GM12878 (cell line): ENCODE measurements at regions not wholly inside any gene's neighbourhood (a gene's known extent, or its start where the extent isn't known, plus 50 kb on each side); places are given as distances from the start of the nearest gene placed in this dataset.

Experiments used
- ATAC-seq: fragments of 200-7000 bp; cut with Tn5 transposase; 3 replicates; pipeline ENCODE4 v1.9.1; 2020; ENCODE audit warnings: mild to moderate bottlenecking, moderate library complexity
- BruUV-seq: library from RNA; stranded (reverse); fragments of 400-500 nt; replicated peaks from 2 replicates; lab custom pipeline; 2021; lab: Mats Ljungman, UMichigan
- CTCF ChIA-PET: fragments of 300-600 bp; sonication (Branson Sonifier 250); formaldehyde crosslinking; extraction: SDS; loops from one replicate; lab custom pipeline; 2021; ENCODE audit warnings: inconsistent platforms; lab: Yijun Ruan, JAX
- POLR2A ChIA-PET: fragments of 350-600 bp; formaldehyde crosslinking; extraction: SDS; loops from one replicate; lab custom pipeline; 2021; ENCODE audit warnings: inconsistent platforms; lab: Charles Lee
- RAD21 ChIA-PET: fragments of 300-600 bp; sonication (Branson Sonifier 250); formaldehyde crosslinking; loops from one replicate; lab custom pipeline; 2023; ENCODE audit warnings: antibody characterized with exemption; ENCODE audit not compliant: unreplicated experiment; lab: Charles Lee
- SMC1A ChIA-PET: fragments of 300-600 bp; sonication (Branson Sonifier 250); formaldehyde crosslinking; loops from one replicate; lab custom pipeline; 2023; ENCODE audit not compliant: unreplicated experiment, uncharacterized antibody; lab: Charles Lee
- DNase-seq: peaks from one replicate; pipeline ENCODE4 v3.0.0-alpha.2; 2011; ENCODE audit warnings: low read depth, low spot score
- FAIRE-seq: peaks from 3 replicates; lab custom pipeline; 2011; peaks lifted over from hg19 to GRCh38; lab: Jason Lieb, UNC
- H2AFZ ChIP-seq: 2 replicates; pipeline ENCODE4 v1.6.0; 2011; ENCODE audit warnings: low read depth, low read length, control low read depth; ENCODE audit not compliant: control insufficient read depth
- H3K27ac ChIP-seq: 2 replicates; pipeline ENCODE4 v1.5.1; 2011; ENCODE audit warnings: control low read depth; ENCODE audit not compliant: control insufficient read depth, insufficient read depth
- H3K27me3 ChIP-seq, 2 experiments: replicated peaks in 1 of 2; 2 replicates each; pipeline versions ENCODE4 v1.6.0 to v1.6.1; 2011; ENCODE audit warnings: low read length in 1 of 2; ENCODE audit not compliant: control insufficient read depth in 2 of 2, insufficient read depth in 2 of 2
- H3K36me3 ChIP-seq, 2 experiments: 2 replicates each; pipeline ENCODE4 v1.5.1; 2011; ENCODE audit warnings: low read length in 1 of 2; ENCODE audit not compliant: control insufficient read depth in 2 of 2, insufficient read depth in 2 of 2
- H3K4me1 ChIP-seq: 2 replicates; pipeline ENCODE4 v1.6.1; 2011; ENCODE audit warnings: mild to moderate bottlenecking, low read length, moderate library complexity, mixed read lengths; ENCODE audit not compliant: control insufficient read depth, insufficient read depth
- H3K4me2 ChIP-seq: 2 replicates; pipeline ENCODE4 v1.6.0; 2011; ENCODE audit warnings: control low read depth; ENCODE audit not compliant: control insufficient read depth, insufficient read depth
- H3K4me3 ChIP-seq: fragments of 200-600 bp; sonication (generic); 2 replicates; pipeline ENCODE4 v1.5.1; 2016
- H3K79me2 ChIP-seq: 2 replicates; pipeline ENCODE4 v1.6.0; 2011; ENCODE audit warnings: low read length; ENCODE audit not compliant: control insufficient read depth, insufficient read depth
- H3K9ac ChIP-seq: 2 replicates; pipeline ENCODE4 v1.8.0; 2011; ENCODE audit warnings: low read length, control low read depth, mixed read lengths; ENCODE audit not compliant: control insufficient read depth, insufficient read depth
- H3K9me3 ChIP-seq: replicated peaks from 3 replicates; pipeline ENCODE4 v1.5.1; 2011; ENCODE audit warnings: mild to moderate bottlenecking, low read length; ENCODE audit not compliant: control insufficient read depth, insufficient read depth
- H4K20me1 ChIP-seq: 2 replicates; pipeline ENCODE4 v1.6.0; 2011; ENCODE audit not compliant: control insufficient read depth, insufficient read depth
- CHD1 ChIP-seq: IDR thresholded peaks from 2 replicates; pipeline ENCODE4 v1.6.1; 2012; ENCODE audit warnings: low read depth, low read length, improper control_type of control experiment
- EZH2 ChIP-seq: IDR thresholded peaks from 2 replicates; pipeline ENCODE4 v1.6.1; 2012; ENCODE audit warnings: low read depth, mild to moderate bottlenecking, control low read depth, inconsistent platforms, low read length, borderline replicate concordance; ENCODE audit not compliant: control insufficient read depth
- IRF4 ChIP-seq: IDR thresholded peaks from 2 replicates; pipeline ENCODE4 v1.6.1; 2011; ENCODE audit warnings: low read depth, low read length
- NFIC ChIP-seq: IDR thresholded peaks from 2 replicates; pipeline ENCODE4 v1.6.1; 2012; ENCODE audit warnings: low read depth, mild to moderate bottlenecking, inconsistent platforms, low read length, moderate library complexity
- PBX3 ChIP-seq: IDR thresholded peaks from 2 replicates; pipeline ENCODE4 v1.6.1; 2011; ENCODE audit warnings: mild to moderate bottlenecking, low read depth, low read length, moderate library complexity; ENCODE audit not compliant: insufficient replicate concordance
- PKNOX1 ChIP-seq: fragments of 450-650 bp; IDR thresholded peaks from 2 replicates; pipeline ENCODE4 v1.6.1; 2016; ENCODE audit warnings: mild to moderate bottlenecking
- POLR2AphosphoS2 ChIP-seq: IDR thresholded peaks from 2 replicates; pipeline ENCODE4 v1.6.1; 2011; ENCODE audit warnings: low read depth, mild to moderate bottlenecking, low read length, improper control_type of control experiment, moderate library complexity
- RELA ChIP-seq: fragments of 450-650 bp; IDR thresholded peaks from 2 replicates; pipeline ENCODE4 v1.8.0; 2014; ENCODE audit warnings: borderline replicate concordance; ENCODE audit not compliant: partially characterized antibody
- SMAD1 ChIP-seq: fragments of 450-650 bp; IDR thresholded peaks from 2 replicates; pipeline ENCODE4 v1.6.1; 2018; ENCODE audit warnings: mild to moderate bottlenecking, low read depth; ENCODE audit not compliant: partially characterized antibody
- SREBF1 ChIP-seq: IDR thresholded peaks from 2 replicates; pipeline ENCODE4 v1.6.1; 2012; ENCODE audit warnings: mild to moderate bottlenecking, low read length
- STAT1 ChIP-seq: fragments of 450-650 bp; conservative IDR thresholded peaks from 2 replicates; pipeline ENCODE4 v1.6.1; 2014; ENCODE audit warnings: antibody characterized with exemption, mild to moderate bottlenecking
- TAF1 ChIP-seq: IDR thresholded peaks from 2 replicates; pipeline ENCODE4 v1.6.1; 2011; ENCODE audit warnings: mild to moderate bottlenecking, low read depth, low read length, borderline replicate concordance
- WRNIP1 ChIP-seq: IDR thresholded peaks from 2 replicates; pipeline ENCODE4 v1.6.1; 2011; ENCODE audit warnings: low read depth, low read length, improper control_type of control experiment, borderline replicate concordance
- ZBTB40 ChIP-seq: fragments of 450-650 bp; IDR thresholded peaks from 2 replicates; pipeline ENCODE4 v1.6.1; 2016; ENCODE audit warnings: mild to moderate bottlenecking, moderate library complexity, borderline replicate concordance
- ZZZ3 ChIP-seq: IDR thresholded peaks from 2 replicates; pipeline ENCODE4 v1.6.1; 2011; ENCODE audit warnings: low read depth; ENCODE audit not compliant: control insufficient read depth, insufficient read length
- WGBS: methylation state at CpG from one replicate; pipeline ENCODE4 v1.1.6; 2016; ENCODE audit warnings: low lambda C conversion rate; ENCODE audit not compliant: insufficient replicate concordance, insufficient coverage; ENCODE audit errors: missing lambda C conversion rate; 5-methylcytosine and 5-hydroxymethylcytosine counted together
- in situ Hi-C: fragments of 300-500 bp; cut with MboI; formaldehyde crosslinking; loops from 9 replicates; pipeline ENCODE4 v1.14.3; 2018; ENCODE audit warnings: mixed read lengths
- intact Hi-C: fragments of 100-400 bp; cut with micrococcal nuclease; formaldehyde crosslinking; loops from one replicate; pipeline ENCODE4 v1.14.2; 2022; ENCODE audit not compliant: unreplicated experiment

GRCh38 chr1:166378805-166379204 lies 212.0 kb upstream of the FAM78B start:
- no peaks in the 10 kb centered on the region; a peak in 1 of 4 replicates for H3K27me3 ChIP-seq
- no peak for ATAC-seq
- H3K4me3 ChIP-seq = no peak overlapping the region
- SMC1A ChIA-PET = no interaction called here
- no peak overlapping the region for H3K9ac ChIP-seq
- H3K4me1 ChIP-seq = no peaks in the 10 kb centered on the region
- no peak overlapping the region for H3K4me2 ChIP-seq
- no peak for TF ChIP-seq PBX3
- no peak for TF ChIP-seq NFIC
- no peak for TF ChIP-seq SREBF1
- TF ChIP-seq CHD1 = no peak
- no peak for TF ChIP-seq TAF1
- TF ChIP-seq SMAD1 = no peak
- TF ChIP-seq ZZZ3 = no peak
- no peak for TF ChIP-seq IRF4
- TF ChIP-seq ZBTB40 = no peak
- TF ChIP-seq STAT1 = no peak
- no peak for TF ChIP-seq WRNIP1
- TF ChIP-seq PKNOX1 = no peak
- TF ChIP-seq RELA = no peak
- TF ChIP-seq POLR2AphosphoS2 = no peak
- no peak for TF ChIP-seq EZH2
- TF ChIP-seq, all 136 proteins: peak for 0
- H3K79me2 ChIP-seq = no peaks in the 10 kb centered on the region
- BruUV-seq = no TSS peak
- no peaks in the 10 kb centered on the region for H3K9me3 ChIP-seq
- H4K20me1 ChIP-seq = no peaks in the 10 kb centered on the region
- 51% methylated on average over 4 of the region's 4 CpGs for WGBS
- no peak overlapping the region for H3K27ac ChIP-seq
- FAIRE-seq (no peak), DNase-seq (no peak)
- intact Hi-C loops = no loop called here
- ChIA-PET RAD21 (no interaction called here), CTCF (no interaction called here), POLR2A (no interaction called here)
- H3K36me3 ChIP-seq = no peaks in the 10 kb centered on the region
- in situ Hi-C loops = no loop called here
- H2AFZ ChIP-seq = no peak overlapping the region
